GM12801 (cell line): ENCODE measurements at regions not wholly inside any gene's neighbourhood (a gene's known extent, or its start where the extent isn't known, plus 50 kb on each side); places are given as distances from the start of the nearest gene placed in this dataset.

Experiments used
- TF ChIP-seq, protein P1 (sequence below): IDR thresholded peaks from one replicate; pipeline ENCODE4 v1.5.1; 2011; ENCODE audit warnings: control low read depth; ENCODE audit not compliant: insufficient read length; ENCODE audit errors: extremely low read depth

DNA sequence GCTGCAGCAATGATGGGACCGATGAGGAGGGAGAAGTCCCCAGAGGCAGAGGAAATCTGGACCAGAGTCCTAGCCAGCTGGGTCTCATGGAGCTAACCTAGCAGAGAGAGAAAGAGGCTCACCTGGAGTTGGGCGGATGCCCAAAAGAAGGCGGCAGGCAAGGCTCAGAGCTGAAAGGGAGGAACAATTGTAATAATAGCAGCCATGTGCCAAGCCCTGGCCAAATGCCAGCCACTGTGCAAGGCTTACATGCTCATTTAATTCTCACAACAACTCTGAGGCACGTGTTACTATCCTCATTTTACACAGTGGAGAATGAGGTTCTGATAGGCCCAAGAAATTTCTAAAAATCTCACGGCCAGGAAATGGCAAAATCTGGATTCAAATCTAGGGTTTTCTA is 50.0 kb upstream of the ZNF648 start:
- TF ChIP-seq, protein P1, sequence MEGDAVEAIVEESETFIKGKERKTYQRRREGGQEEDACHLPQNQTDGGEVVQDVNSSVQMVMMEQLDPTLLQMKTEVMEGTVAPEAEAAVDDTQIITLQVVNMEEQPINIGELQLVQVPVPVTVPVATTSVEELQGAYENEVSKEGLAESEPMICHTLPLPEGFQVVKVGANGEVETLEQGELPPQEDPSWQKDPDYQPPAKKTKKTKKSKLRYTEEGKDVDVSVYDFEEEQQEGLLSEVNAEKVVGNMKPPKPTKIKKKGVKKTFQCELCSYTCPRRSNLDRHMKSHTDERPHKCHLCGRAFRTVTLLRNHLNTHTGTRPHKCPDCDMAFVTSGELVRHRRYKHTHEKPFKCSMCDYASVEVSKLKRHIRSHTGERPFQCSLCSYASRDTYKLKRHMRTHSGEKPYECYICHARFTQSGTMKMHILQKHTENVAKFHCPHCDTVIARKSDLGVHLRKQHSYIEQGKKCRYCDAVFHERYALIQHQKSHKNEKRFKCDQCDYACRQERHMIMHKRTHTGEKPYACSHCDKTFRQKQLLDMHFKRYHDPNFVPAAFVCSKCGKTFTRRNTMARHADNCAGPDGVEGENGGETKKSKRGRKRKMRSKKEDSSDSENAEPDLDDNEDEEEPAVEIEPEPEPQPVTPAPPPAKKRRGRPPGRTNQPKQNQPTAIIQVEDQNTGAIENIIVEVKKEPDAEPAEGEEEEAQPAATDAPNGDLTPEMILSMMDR: no peak
